GM19328 (cell line): ENCODE measurements at regions not wholly inside any gene's neighbourhood (a gene's known extent, or its start where the extent isn't known, plus 50 kb on each side); places are given as distances from the start of the nearest gene placed in this dataset.
"Not testable (repeated sequence)": the region's sequence is repeated elsewhere in the genome, so short reads cannot be mapped to it uniquely, and the experiment has no call there.

Experiments used
- ATAC-seq: cut with Tn5 transposase; IDR thresholded peaks from one replicate; pipeline ENCODE4 v1.9.1; 2021; ENCODE audit warnings: mild to moderate bottlenecking, moderate library complexity; ENCODE audit not compliant: unreplicated experiment

DNA sequence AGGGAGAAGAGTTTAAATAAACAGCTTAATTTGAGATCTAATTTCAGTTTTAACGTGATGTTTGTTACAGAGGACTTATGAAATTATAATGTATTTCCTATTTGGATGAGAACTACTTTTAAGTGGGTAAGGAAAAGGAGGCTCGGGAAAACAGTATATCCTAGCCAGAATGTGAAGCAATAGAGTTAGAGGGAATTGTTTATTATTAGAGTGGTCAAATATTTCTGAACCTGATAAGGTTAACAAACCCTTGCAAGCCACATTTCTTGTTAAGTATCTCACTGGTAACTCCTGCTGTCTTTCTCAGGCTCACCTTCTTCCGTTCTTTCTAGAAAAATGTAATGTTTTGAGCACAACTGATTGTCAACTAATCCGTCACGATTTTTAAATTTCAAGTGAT is 335.1 kb upstream of the MBL2 start:
- no peak for ATAC-seq

DNA sequence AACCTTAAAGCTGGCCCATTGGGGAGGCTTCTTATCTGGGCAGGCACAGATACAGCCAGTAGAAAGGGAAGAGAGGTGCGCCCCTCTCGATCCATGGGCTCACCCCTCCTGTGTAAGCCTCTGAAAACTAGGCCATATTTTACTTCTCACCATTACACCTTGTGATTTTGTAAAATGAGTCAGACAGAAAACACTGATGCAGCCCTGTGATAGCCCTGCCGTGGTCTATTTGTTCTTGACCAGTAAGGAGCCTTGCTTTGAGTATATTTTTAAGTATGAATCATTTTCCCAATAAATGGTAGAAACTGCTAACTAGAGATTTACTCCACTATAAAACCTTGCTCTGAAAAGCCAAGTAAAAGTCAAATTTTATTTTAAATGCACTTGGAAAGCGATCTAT is 329.8 kb upstream of the MBL2 start:
- no peak for ATAC-seq

DNA sequence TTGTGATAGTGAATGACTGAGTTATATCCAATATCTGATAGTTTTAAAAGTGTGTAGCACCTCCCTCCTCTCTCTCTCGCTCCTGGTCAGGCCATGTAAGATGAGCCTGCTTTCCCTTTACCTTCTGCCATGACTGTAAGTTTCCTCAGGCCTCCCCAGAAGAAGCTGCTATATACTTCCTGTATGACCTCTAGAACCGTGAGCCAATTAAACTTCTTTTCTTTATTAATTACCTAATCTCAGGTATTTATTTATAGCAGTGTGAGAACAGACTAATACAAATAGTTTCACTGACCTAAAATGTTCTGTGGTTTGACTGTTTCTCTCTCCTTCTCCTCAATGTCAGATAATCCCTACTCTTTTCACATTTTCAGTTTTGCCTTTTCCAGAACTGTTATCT is 321.3 kb upstream of the MBL2 start:
- no peak for ATAC-seq

DNA sequence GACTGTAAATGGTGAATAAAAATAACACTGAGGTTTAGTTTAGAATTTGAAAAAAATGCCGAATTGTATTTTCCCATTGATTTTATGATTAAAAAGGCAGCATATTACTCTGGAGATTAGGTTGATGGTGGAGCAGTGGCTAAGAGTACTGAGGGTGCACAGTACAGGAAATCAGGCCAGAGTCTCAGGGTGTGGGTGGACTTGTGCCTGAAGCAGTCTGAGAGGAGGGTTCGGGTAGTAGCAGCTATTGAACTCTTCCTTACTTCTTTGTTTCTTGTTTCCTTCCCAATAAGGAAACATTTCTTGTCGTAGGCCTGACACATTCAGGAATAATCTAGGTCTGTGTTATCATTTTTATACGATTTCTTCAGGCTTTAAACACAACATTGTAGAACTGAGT is 319.0 kb upstream of the MBL2 start:
- ATAC-seq = no peak

DNA sequence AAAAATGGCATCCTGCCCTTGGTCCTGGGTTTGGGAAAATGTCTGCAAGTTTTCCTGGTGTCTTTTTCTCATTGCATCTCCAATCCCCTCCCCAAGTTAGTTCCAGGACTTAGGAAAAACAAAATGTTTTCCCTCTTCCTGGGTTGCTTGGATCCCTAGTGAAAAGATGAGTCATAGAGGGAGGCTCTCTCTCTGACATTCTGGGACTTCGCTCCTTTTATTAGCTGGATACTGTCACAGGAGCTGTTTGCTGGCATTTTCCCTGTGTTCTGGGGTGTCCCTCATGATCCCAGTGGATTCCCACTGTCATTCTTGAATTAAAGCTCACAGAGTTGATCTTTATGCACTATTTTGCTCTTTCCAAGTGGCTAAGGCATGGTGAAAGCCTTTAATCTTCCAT is 316.4 kb upstream of the MBL2 start:
- ATAC-seq = no peak

DNA sequence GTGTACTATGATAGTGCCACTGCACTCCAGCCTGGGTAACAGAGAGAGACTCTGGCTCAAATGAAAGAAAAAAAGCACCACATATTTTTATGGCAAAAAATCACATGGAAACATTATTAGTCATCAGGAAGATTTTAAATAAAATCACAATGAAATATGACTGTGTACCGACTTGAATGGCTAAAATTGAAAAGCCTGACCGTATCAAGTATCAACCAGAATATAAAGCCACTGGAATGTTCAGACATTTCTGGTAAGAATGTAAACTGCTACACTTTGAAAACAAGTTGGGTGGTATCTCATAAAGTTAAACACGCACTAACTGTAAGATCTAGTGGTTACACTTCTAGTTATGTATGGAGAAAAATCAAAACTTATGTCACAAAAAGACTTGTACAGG is 306.7 kb upstream of the MBL2 start:
- no peak for ATAC-seq

DNA sequence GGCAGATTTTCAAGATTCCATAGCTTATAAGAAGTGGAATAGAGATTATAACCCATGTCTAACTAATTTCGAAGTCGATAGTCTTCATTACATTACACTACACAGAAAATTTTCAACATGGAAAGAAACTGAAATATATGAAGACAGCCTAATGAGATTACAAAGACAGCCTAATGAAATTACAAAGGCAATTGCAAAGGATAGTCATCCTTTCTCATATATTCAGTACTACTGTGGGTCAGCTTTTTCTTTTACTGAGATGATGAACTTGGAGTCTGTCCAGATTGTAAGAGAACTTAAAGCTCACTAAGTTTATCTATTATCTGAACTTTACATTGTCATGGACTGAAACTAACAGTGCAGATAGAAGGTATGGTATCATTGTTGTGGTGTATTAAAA is 304.4 kb upstream of the MBL2 start:
- no peak for ATAC-seq

DNA sequence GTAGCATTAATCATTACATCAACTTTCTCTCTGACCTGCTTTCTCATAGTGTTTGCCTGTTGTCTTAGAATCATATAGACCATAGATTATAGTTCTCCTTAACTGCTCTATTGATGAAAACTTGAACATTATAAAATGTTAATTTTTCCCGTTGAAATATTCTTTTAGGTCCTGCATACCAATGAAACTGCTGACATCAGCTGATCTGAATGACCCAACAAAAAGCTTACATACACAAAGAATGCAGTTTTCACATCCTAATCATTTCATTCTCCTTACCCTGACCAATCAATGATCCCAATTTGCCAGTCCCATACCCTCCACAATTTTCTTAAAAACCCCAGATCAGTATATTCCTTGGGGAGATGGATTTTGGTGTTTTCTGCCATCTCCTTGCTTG is 302.9 kb upstream of the MBL2 start:
- no peak for ATAC-seq

DNA sequence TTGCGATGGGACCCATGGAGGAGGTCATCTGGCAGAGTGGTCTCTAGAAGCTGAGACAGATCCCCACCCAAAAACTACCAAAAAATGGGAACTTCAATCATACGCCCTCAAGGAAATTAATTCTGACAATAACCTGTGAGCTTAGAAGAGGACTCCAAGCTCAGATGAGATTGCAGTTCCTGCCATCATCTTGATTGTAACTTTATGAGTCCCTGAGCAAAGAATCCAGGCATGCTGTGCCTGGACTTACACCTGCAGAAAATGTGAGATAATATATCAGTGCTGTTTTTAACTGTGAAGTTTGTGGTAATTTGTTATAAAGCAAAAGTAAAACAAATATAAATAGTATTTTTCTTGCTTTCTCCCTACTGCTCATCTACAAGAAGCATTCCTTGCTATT is 299.6 kb upstream of the MBL2 start:
- no peak for ATAC-seq

DNA sequence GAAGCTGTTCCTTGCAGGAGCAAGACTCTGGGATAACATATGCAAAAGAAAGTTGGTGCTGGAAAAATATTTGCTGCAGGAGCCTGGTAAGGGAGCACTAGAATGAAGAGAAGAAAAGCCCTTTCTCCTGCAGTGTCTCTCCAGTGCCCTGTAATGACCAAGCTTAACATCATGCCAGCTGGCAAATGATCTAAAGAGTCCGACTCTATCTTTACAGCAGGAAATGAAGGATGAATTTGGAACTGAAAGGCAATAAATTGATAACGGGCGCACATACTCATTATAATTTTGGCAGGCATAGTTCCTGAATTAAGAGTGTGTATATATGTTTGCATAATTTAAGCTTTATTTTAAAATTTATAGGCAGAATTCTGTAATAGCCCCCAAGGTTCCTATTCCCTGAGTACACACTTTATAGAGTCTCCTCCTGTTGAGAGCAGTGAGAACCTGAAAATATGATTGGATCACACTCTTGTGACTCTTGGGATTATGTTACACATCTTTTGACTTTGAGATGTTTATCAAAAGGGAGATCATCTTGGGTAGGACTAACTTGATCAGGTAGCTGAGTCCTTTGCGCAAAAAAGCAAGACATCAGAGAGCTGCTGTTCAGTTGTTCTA is 299.0 kb upstream of the MBL2 start:
- ATAC-seq = no peak

DNA sequence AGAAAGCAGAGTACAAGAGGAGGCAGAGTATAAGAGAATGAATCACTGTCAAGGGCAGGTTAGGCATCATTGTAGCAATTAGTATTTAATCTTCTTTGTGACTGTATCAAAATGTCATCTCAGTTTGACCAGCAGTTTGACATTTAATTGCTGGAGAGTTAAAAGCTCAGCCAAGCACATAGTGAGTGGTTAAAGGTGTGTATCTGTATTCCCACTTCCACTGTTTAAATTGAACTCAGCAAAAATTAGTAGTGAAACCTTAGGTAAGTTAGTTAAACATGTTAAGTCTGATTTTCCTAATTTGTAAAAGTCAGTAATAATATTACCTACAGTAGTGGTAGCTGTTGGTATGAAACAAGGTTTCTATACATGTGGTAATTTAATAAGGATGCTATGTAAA is 296.4 kb upstream of the MBL2 start:
- no peak for ATAC-seq

DNA sequence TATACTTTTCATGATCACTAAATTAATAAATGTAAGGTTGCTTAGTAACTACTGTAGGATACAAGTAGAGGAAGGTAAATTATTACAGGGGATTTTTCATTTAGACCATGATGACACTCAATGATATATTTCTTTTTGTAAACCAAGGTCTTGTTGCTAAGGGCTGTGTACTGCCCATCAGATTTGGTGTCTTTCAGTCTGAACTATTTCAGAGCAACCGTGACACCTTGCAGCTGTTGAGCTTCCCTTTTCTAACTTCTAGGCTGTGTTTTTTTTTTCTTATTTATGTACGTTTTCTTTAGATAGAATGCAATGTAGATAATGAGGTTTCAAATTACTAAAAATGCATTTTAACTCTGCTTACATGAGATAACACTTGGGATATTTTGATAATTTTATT is 292.0 kb upstream of the MBL2 start:
- ATAC-seq = no peak

DNA sequence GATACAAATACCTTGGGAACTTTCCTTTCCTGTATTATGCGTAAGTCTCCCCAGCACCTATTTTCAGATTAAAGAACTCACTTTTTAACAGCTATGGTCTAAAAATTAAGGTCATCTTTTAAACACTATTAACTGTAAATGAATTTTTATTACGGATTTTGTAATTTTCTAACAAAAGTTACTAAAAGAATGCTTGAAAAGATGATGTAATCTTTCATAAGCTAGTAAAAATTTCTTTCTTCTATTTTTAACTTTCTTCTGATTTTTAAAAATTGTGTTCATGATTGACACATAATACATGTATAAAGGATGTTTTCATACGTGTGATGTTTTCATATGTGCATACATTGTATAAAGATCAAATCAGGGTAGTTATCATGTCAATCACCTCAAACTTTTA is 291.2 kb upstream of the MBL2 start:
- no peak for ATAC-seq

DNA sequence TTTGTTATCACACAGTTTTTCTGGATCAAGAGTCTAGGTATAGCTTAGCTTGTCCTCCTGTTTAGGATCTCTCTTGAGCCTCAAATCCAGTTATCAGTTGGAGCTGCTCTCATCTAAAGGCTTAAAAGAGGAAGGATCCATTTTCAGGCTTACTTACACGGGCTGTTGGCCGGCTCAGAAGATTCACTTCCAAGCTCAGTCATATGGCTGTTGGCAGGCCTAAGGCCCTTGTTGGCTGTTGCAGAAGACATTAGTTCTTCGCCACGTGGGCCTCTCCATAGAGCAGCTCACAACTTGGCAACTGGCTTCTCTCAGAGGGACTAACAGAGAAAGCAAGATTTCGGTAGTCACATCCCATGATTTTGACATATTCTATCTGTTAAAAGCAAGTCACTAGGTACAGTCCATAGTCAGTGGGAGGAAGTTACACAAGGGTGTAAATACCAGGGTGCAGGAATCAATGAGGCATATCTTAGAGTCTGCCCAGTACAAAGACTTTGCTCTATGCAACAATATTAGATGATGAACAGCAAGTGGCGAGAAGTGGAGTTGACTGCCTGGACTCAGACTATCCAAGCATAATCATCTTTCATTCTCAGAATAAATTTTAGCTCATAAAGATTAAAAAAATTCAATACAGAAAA is 280.1 kb upstream of the MBL2 start:
- no peak for ATAC-seq

DNA sequence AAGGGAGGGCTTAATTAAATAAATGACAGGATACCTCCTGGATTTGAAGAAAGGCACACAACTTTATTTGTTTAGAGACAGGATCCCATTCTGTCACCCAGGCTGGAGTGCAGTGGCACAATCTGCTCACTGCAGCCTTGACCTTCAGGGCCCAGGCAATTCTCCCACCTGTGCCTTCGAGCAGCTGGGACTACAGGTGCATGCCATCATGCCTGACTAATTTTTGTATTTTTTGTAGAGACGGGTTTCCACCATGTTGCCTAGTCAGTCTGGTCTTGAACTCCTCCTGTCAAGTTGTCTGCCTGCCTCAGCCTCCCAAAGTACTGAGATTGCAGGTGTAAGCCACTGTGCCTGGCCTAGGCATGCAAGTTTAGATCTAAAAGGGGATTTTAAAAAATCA is 272.7 kb upstream of the MBL2 start:
- ATAC-seq = no peak

DNA sequence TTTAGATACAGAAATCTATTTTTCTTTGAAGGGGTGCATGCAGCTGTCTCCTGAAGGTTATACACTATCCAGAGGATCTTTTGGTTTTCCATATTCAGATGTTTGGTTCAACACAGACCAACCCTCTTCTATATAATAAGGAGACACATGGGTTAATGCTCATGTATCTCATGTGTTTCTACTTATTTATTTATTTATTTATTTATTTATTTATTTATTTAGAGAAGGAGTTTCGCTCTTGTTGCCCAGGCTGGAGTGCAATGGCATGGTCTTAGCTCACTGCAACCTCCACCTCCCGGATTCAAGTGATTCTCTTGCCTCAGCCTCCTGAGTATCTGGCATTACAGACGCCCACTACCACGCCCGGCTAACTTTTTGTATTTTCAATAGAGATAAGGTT is 263.2 kb upstream of the MBL2 start:
- not testable (repeated sequence) for ATAC-seq

DNA sequence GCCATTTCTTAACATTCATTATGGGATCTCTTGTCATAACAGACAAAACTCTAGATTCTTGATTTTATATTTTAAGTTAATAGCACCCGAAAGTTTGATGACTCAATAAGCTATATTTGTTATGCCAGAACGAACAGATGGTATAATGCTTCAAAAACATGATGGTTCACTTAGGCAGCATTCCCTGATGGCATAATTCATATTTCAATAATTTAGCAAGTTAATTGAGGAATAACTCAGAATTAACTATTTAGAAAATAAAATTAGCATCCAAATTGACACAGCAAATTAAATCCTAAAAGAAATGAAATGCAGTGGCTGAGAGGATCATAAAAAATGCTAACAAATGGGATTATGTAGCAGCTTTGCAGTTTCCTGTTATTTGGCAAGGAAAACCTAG is 260.8 kb upstream of the MBL2 start:
- ATAC-seq = no peak

DNA sequence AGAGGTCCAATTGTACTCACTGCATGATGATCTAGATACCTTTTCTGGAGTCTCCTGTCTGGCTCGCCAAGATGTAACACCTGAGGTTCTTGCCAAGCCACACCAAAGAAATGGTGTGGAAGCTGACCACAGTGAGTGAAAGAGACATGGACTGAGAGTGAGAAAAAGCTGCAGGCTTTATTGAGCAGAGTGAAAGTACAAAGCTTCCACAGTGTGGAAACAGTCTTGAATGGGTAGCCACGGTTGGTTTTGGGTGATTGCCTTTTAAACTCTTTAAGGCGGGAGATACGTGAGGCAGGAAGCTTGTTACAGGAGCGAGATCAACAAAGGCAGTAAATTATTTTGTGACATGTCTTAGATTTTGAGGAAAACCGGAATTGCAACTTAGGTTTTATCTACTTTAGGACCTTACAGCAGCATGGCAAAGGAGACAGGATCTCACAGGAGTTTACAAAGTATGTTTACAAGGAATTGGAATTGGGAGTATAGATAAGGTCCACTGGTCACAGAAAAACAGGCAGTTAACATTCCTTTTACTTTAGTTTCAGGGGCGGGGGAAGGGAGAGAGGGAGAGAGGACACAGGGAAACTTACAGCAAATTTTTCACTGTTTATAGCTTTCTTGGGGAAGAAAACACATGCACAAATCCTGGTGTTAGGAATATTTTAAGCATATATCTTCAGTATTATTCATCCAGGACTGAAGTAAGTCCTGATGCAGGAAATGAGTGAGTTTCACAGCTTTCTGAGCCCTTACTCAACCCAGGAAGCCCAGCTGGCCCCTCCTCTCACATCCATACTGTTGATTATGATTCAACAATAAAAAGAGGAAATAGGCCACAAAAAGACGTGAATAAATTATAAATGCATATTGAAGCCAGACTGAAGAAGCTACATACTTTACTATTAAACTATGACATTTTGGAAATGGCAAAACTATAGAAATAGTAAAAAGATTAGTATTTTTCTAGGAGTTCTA is 257.6 kb upstream of the MBL2 start:
- not testable (repeated sequence) for ATAC-seq

DNA sequence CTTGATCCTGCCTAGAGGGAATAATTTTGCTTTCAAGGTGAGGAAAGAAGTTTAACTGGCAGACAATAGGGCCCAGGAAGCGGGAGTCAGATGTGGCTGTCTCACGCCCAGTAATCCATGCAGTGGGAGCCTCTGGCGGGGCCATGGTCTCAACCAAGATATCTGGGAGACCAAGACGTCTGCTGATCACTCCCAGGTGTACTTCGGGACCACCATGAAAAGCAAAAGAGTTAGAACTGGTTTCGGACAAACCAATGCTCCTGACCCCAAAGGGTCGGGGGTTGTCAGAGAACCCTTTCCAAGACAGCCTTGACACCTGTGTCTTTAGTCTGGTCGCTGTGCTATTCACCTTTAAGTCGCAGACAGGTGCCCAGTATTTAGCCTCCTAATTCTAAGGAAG is 256.9 kb upstream of the MBL2 start:
- ATAC-seq = no peak

DNA sequence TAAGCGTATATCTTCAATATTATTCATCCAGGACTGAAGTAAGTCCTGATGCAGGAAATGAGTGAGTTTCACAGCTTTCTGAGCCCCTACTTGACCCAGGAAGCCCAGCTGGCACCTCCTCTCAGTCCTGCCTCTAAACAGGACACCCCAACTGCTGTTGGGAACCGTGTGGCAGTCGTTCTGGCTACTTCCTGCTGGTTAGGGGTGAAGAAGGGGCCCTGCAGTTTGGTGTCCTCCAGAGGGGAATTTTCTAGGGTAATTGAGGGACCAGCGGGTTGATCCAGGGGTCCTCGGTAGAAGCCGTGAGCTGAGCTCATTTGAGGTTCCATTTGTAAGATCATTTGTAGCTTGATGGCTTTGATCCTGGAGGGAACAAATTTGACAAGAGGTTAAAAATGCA is 253.2 kb upstream of the MBL2 start:
- not testable (repeated sequence) for ATAC-seq

DNA sequence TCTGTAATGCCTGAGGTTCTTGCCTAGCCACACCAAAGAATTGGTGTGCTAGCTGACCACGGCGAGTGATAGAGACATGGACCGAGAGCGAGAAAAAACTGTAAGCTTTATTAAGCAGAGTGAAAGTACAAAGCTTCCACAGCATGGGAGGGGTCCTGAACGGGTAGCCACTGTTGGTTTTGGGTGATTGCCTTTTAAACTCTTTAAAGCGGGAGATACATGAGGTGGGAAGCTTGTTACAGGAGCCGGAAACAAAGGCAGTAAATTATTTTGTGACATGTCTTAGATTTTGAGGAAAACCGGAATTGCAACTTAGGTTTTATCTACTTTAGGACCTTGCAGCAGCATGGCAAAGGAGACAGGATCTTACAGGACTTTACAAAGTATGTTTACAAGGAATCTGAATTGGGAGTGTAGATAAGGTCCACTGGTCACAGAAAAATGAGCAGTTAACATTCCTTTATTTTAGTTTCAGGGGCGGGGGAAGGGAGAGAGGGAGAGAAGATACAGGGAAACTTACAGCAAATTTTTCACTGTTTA is 252.7 kb upstream of the MBL2 start:
- ATAC-seq = no peak

DNA sequence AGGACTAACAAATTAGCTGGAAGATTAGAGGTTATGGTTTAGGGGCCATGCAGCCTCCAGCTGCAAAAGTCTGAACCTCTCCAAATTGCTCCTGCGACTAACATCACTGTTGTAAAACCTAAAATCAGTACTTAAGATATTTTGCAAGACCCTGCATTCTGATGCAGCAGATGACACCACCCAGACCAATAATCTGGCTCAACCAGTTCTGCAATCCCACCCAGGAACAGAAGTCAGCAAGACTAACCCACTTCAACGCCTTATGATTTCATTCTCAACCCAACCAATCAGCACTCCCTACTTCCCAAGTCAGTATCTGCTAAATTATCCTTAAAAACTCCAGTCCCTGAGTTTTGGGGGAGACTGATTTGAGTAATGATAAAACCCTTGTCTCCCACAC is 250.8 kb upstream of the MBL2 start:
- ATAC-seq = no peak
